ENCODE measurements at regions not wholly inside any gene's neighbourhood (a gene's known extent, or its start where the extent isn't known, plus 50 kb on each side); places are given as distances from the start of the nearest gene placed in this dataset.

- no peak for DNase-seq
Measured at GRCh38 chr16:8260140-8260539, 330.2 kb downstream of the TMEM114 start.

GRCh38 chr16:8258523-8258922 is 331.8 kb downstream of the TMEM114 start:
- no peak for DNase-seq

- no peak for DNase-seq
Measured at GRCh38 chr16:8257561-8257960, 332.8 kb downstream of the TMEM114 start.

- DNase-seq, result no peak
Measured at GRCh38 chr16:8254405-8254804, 335.9 kb downstream of the TMEM114 start.

GRCh38 chr16:8253718-8254117 is 336.6 kb downstream of the TMEM114 start:
- no peak for DNase-seq

- no peak for DNase-seq
Measured at GRCh38 chr16:8251727-8252126, 338.6 kb downstream of the TMEM114 start.

GRCh38 chr16:8251298-8251697 is 339.0 kb downstream of the TMEM114 start:
- no peak for DNase-seq

- no peak for DNase-seq
Measured at GRCh38 chr16:8247993-8248392, 342.3 kb downstream of the TMEM114 start.

- no peak for DNase-seq
Measured at GRCh38 chr16:8243981-8244380, 346.3 kb downstream of the TMEM114 start.

- no peak for DNase-seq
Measured at GRCh38 chr16:8241408-8241807, 348.9 kb downstream of the TMEM114 start.

GRCh38 chr16:8239443-8239842 is 350.9 kb downstream of the TMEM114 start:
- DNase-seq, result no peak

- DNase-seq, result no peak
Measured at GRCh38 chr16:8237452-8237851, 352.9 kb downstream of the TMEM114 start.

GRCh38 chr16:8236816-8237215 is 353.5 kb downstream of the TMEM114 start:
- no peak for DNase-seq

GRCh38 chr16:8230497-8230896 is 359.8 kb downstream of the TMEM114 start:
- DNase-seq, result no peak

GRCh38 chr16:8229011-8229520 is 361.2 kb downstream of the TMEM114 start:
- DNase-seq, result no peak

- no peak for DNase-seq
Measured at GRCh38 chr16:8217201-8217600, 373.1 kb downstream of the TMEM114 start.

GRCh38 chr16:8204769-8205168 is 385.5 kb downstream of the TMEM114 start:
- no peak for DNase-seq

- no peak for DNase-seq
Measured at GRCh38 chr16:8204096-8204495, 386.2 kb downstream of the TMEM114 start.

- no peak for DNase-seq
Measured at GRCh38 chr16:8203101-8203500, 387.2 kb downstream of the TMEM114 start.

- DNase-seq, result no peak
Measured at GRCh38 chr16:8200839-8201238, 389.5 kb downstream of the TMEM114 start.

GRCh38 chr16:8199390-8199789 is 390.9 kb downstream of the TMEM114 start:
- no peak for DNase-seq

GRCh38 chr16:8194794-8195193 is 395.5 kb downstream of the TMEM114 start:
- peak; percentile 21 for DNase-seq

- DNase-seq, result no peak
Measured at GRCh38 chr16:8188841-8189240, 401.5 kb downstream of the TMEM114 start.

- no peak for DNase-seq
Measured at GRCh38 chr16:8187782-8188372, 402.4 kb downstream of the TMEM114 start.

GRCh38 chr16:8184854-8185253 is 405.5 kb downstream of the TMEM114 start:
- DNase-seq, result no peak

Measured in OCI-M1 (cell line).